GM18870 (cell line): ENCODE measurements at regions not wholly inside any gene's neighbourhood (a gene's known extent, or its start where the extent isn't known, plus 50 kb on each side); places are given as distances from the start of the nearest gene placed in this dataset.

Experiments used
- ATAC-seq: cut with Tn5 transposase; IDR thresholded peaks from one replicate; pipeline ENCODE4 v1.9.1; 2021; ENCODE audit warnings: moderate library complexity; ENCODE audit not compliant: unreplicated experiment

GRCh38 chr3:159210336-159210735 is 408.5 kb downstream of the MFSD1 start:
- ATAC-seq = no peak

- ATAC-seq = no peak
These were observed 414.5 kb downstream of the MFSD1 start for GRCh38 chr3:159216311-159216710.

DNA sequence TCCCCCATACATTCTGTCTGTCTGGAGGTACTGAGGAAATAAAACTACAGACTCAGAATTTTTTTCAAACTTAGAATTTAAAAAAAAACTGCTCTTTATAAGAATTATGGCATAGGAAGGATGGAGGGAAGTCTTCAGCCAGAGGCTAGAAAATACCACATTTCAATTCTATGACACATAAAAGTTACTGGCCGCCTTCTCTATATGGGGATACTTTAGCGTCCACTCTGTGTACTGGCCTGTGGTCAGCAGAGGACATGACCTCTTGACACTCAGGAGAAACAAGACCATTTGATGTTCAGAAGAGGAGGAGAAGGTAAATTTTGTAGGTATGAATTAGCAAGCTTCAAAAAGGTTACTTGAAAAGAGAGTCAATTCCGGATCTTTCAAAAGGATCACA is 417.4 kb downstream of the MFSD1 start:
- no peak for ATAC-seq

DNA sequence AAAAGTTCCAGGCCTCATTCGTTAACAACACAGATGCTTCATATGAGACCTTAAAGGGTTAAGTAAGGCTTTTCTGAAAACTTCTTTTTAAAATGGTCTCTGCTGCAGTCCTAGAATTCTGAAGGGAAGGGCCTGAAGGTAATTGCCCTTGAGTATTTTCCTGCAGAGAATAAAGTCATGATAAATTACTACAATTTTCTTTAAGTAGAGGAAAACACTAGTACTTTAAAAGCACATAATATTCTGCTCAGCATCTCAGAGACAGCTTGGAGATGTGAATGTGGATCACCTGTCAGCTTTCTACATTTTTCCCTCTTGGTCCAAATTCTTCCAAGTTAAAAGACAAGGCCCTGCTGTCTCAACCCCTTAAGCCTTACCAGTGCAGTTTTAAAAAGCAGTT is 419.5 kb downstream of the MFSD1 start:
- ATAC-seq = no peak

- no peak for ATAC-seq
These were observed 427.3 kb downstream of the MFSD1 start for GRCh38 chr3:159229116-159229680.

GRCh38 chr3:159232966-159233365 is 431.1 kb downstream of the MFSD1 start:
- no peak for ATAC-seq

DNA sequence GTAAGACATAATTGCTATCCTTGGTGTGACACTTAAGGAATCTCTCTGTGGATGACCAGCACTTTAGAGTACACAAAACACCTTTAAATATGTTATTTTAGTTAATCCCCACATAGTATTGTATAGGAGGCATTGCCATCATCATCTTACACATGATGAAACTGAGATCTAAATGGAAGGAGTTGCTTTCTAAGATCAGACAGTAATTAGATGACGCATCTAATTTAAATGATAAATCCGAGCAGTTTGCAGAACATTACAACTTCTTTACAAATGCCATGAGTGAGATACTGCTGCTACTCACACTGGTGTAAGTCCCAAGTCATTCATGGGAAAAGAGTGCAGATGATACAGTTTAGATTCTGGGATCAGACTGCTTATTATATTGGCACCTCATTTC is 431.9 kb downstream of the MFSD1 start:
- ATAC-seq = no peak

- no peak for ATAC-seq
These were observed 432.5 kb downstream of the MFSD1 start for GRCh38 chr3:159234306-159234705.

DNA sequence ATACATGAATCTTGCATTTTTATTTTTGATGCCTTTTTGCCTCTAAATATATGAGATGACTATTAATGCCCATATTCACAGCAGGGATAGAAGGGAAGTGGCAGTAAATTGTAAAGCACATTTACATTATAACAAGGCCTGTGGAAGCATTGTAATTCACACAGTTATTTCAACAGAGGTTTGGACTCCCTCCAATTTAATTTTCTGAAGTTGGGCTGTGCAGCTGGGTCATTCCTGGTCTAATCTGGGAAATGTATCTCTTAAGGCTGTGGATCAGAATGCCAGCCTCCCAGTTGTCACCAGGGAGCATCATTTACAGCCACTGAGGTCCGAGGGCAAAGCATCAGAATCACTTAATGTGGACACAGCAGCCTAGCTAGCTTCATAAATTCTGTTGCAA is 434.5 kb downstream of the MFSD1 start:
- no peak for ATAC-seq

GRCh38 chr3:159237226-159237625 is 435.4 kb downstream of the MFSD1 start:
- ATAC-seq = no peak

- no peak for ATAC-seq
These were observed 436.8 kb downstream of the MFSD1 start for GRCh38 chr3:159238646-159239045.

- no peak for ATAC-seq
These were observed 437.2 kb downstream of the MFSD1 start for GRCh38 chr3:159239059-159239458.

GRCh38 chr3:159244933-159245332 is 443.1 kb downstream of the MFSD1 start:
- ATAC-seq = no peak

- ATAC-seq = no peak
These were observed 444.0 kb downstream of the MFSD1 start for GRCh38 chr3:159245871-159246270.

DNA sequence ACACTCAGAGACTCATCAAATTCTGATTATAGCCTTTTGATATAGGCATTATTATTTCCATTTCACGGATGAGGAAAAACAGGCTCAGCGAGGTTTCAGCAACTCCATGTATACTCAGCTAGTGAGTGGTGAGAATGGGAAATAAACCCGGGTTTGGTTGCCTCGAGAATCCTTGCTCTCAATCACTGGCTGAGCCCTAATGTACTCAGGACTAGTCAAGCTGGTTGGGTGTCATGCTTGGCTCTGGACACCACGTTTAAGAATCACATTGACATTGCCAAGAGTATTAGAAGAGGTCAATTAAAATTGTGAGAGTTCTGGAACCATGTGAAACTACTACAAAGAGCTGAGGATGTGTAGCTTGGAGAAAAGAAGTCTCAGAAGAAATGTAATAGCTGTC is 444.5 kb downstream of the MFSD1 start:
- ATAC-seq = no peak

DNA sequence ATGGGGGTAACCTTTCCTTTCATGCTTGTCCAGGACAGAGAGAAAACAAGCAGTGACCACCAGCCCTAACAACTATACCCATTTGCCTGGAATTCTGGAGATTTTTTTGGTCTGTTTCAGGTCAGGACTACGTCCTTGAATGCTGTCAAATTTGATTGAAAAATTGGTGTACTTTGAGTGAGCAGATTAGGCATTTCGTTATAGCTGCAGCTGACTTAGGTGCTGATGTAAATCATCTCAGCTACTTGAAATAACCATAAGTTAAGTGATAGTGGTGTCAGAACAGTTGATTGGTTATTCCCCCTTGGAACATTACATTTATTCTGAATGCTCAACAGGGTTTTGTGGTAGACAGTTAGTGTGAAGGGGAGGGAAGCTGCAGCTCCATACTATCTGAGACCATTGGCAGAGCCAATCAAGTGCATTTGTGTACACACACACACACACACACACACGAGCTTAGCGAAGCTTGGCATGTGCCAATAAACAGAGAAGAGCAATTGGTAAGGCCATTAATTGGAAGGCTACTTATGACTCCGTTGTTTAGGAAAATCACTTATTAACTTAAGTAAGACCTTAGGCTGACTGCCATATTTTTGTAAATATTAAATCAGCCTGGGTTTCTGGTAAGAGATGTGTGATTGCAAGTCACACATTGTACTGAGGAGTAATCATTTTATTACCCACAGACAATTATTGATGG is 447.8 kb downstream of the MFSD1 start:
- ATAC-seq = no peak

DNA sequence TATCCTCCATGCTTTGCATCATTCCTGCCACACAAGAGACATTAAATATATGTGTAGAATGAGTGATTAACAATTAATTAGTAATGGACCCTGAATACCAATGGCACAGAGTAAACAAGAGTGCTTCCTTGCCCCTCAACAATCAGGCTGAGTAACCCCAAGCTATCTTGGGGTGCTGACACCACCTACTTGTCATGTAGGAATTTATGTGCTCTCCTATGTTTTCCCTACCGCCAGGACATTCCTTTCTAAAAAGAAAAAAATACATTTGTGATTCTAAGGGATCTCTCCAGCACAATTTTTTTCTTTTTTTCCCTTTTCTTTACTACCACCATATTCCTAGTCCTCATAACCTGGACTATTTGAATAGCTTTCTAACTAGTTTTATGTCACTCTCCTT is 449.1 kb downstream of the MFSD1 start:
- no peak for ATAC-seq

- no peak for ATAC-seq
These were observed 450.4 kb downstream of the MFSD1 start for GRCh38 chr3:159252274-159252673.

- peak; percentile 48 for ATAC-seq
These were observed 451.0 kb downstream of the MFSD1 start for GRCh38 chr3:159252772-159253384.

- ATAC-seq = no peak
These were observed 452.0 kb downstream of the MFSD1 start for GRCh38 chr3:159253860-159254259.

DNA sequence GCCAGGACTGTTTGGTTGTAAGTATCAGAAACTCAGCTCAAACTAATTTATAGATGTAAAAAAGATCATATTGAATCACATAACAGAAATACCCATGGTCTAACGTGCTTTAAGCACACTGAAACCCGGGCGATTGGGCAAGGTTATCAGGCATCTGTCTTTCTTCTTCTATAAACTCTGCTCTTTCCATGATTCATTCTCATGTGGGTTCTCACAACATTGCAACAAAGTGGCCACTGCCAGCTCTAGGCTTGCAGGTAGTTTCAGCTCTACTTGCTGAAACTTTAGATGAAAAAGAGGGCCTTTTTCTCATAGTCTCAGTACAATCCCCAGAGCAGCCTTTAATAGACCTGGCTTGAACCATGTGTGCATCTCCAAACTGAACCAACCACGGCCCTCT is 456.1 kb downstream of the MFSD1 start:
- ATAC-seq = no peak

DNA sequence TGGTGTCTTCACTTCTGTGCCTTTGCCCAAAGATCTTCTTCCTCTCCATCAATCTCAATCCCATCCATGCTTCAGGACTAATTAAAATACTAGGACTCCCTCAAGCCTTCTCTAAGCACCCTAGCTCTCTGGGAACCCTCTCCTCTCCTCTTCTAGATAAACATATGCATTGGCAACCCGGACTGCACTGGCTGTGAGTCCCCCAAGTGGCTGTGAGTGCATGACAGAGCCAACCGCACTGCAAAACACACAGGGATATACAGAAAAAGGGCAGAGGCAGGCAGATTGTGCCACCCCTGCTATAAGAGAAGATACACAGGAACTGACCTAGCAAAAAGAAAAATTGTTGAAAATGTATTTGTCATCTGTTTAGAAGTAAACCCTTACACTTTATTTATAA is 457.1 kb downstream of the MFSD1 start:
- no peak for ATAC-seq
